Stimulated activated CD8-positive, alpha-beta memory T cell treated with anti-CD3 and anti-CD28 coated beads, Interleukin-4, amount 100 ng/mL, for 24 hours (primary cell): ENCODE measurements at regions not wholly inside any gene's neighbourhood (a gene's known extent, or its start where the extent isn't known, plus 50 kb on each side); places are given as distances from the start of the nearest gene placed in this dataset.

Experiments
- DNase-seq: peaks from one replicate; pipeline ENCODE4 v3.0.0-alpha.2; 2020; ENCODE audit warnings: low read depth

DNA sequence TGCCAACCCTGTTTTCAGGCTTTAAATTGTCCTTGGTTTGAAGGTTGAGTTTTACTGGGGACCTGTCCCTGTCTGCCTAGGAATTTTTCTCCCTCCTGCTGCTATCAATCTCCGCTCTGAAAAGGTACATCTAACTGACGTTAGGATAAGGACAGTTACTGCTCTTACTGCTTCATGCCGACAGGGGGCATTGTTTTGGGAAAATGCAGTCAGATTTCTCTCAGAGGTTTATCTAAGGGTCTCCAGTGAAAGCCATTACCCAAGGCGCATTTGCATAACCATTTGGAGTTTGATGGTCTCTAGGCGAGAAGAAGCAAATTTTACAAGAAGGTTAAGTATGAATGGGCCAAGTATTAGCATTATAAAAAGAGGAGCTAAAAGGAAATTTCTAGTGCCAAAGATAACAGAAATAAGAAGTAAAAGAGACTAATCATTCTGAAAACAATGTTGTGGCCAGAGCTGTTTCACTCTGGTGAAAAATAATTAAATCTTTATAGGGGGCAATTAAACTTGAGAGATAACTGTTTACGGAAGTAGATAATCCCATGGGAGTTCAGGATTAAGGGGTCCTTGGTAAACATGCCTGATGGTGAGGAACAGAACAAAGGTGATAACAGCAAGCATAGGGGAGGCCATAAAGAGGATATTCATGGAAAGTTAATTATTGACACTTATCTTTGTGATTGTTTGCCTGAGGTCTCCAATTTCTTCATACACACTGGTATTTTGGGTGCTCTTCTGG, 605.0 kb downstream of the MTRR start:
- no peak for DNase-seq

- DNase-seq: no peak
Observed at GRCh38 chr5:8474569-8474930, 605.6 kb downstream of the MTRR start.

- DNase-seq: no peak
Observed at GRCh38 chr5:8478326-8478725, 609.4 kb downstream of the MTRR start.

GRCh38 chr5:8481007-8481406, 612.1 kb downstream of the MTRR start:
- DNase-seq: no peak

- DNase-seq: no peak
Observed at GRCh38 chr5:8491254-8491653, 622.3 kb downstream of the MTRR start.

DNA sequence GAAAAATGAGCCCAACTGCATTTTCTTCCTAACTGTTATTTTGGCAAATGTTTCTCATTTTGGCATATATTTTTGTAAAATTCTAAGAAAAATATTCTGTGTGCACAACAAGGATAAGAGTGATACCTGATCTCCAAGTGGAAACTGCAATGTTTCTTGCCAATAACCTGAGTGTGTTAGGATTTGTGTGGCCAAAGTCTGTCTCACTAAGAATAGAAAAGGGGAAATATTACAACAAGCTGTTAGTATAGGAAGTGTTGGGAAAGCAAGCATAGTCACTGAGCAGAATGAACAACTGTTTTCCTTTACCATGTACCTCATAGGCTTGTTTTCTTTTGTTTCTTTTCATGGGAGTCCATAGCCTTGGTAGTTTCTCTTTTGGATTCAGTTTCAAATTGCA, 624.2 kb downstream of the MTRR start:
- no peak for DNase-seq

- no peak for DNase-seq
Observed at GRCh38 chr5:8500426-8500825, 631.5 kb downstream of the MTRR start.

- no peak for DNase-seq
Observed at GRCh38 chr5:8505196-8505595, 636.2 kb downstream of the MTRR start.

GRCh38 chr5:8508231-8508630, 639.3 kb downstream of the MTRR start:
- DNase-seq: no peak

- no peak for DNase-seq
Observed at GRCh38 chr5:8516356-8516755, 647.4 kb downstream of the MTRR start.

GRCh38 chr5:8517456-8517855, 648.5 kb downstream of the MTRR start:
- no peak for DNase-seq

GRCh38 chr5:8520917-8521316, 652.0 kb downstream of the MTRR start:
- DNase-seq: no peak

- DNase-seq: no peak
Observed at GRCh38 chr5:8521991-8522390, 653.0 kb downstream of the MTRR start.

- no peak for DNase-seq
Observed at GRCh38 chr5:8522646-8523045, 653.7 kb downstream of the MTRR start.

DNA sequence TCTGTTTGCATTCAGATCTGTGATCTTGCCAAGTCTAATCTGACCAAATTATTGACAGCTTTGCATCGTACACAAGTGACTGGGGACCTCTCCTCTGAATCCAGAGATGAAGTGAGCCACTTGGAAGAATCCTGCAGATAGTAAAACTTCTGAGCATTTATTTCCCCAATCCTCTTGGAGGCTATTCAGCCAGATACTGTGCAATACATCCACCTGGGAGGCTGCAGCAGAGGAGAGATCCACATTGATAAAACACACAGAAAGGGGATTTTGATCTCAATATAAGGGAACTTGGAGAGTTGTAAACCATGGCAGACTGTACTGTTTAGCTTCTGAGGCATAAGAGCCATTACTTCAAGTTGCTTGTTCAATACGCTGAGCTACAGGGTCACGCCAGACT, 654.6 kb downstream of the MTRR start:
- no peak for DNase-seq

DNA sequence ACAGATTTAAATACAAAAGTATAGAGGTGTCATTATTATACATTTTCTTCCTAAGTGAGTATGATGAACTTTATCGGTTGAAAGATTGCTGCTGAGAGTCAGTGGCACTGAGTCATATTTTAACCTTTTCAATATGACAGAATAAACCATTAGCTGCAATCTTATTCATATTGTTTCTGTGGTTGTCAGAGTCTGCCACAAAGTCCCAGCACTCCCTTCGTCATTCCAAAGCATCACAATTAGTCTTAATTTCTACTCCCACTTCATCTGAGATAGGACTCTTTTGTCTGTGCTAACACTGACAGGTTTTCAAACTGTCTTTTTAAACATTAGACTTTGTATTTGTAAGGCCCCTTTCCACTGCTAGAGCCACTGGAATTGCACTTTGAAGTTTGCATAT, 656.9 kb downstream of the MTRR start:
- no peak for DNase-seq

DNA sequence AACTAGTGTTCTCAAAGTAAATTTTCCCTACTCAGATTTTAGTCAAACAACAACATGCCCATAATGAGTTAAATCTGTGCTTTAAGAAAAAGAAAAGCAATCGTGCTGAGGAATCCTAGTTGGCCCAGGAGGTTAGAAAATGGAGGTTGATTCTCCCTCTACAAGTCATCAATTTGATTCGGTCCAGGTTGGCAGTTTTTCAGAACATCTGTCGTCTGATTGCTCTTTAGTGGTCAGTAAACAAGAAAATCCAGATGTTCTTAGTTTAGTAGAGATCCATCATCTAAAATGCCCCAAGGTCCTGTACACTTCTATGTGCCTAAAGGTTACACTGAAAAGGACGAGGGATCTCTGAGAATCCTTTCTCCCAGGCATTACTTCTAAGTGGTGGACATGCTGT, 659.2 kb downstream of the MTRR start:
- no peak for DNase-seq

DNA sequence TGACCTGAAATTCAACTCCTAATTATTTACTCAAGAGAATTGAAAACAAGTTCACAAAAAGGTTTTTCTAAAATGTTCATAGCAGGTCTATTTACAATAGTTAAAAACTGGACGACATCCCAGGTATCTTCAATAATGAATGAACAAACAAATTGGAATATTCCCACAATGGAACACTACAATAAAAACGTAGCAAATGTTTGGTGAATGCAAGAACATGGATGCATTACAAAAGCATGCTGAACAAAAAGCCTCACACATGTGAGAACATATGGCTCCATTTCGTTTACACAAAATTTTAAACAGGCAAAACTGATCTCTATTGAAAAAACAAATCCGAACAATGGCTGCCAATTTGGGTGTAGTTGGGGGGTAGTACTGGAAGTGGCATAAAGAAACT, 669.9 kb downstream of the MTRR start:
- no peak for DNase-seq

DNA sequence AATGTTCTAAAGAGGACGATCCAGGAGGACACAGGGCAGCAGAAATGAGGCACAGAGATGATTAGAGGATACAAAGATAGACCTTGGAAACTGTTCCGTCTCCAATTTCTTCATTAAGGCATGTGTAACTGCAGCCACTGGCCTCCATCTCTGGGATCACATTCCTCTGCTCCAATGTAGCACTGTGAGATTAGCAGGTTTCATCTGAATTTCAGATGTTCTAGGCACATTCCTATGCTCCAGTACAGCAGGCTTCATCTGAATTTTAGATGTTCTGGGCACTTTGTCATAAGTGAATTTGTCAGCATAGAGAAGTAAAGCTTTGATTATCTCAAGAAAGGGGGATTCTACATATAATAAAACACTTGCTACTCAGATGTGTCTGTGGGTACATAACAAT, 671.4 kb downstream of the MTRR start:
- DNase-seq: no peak

DNA sequence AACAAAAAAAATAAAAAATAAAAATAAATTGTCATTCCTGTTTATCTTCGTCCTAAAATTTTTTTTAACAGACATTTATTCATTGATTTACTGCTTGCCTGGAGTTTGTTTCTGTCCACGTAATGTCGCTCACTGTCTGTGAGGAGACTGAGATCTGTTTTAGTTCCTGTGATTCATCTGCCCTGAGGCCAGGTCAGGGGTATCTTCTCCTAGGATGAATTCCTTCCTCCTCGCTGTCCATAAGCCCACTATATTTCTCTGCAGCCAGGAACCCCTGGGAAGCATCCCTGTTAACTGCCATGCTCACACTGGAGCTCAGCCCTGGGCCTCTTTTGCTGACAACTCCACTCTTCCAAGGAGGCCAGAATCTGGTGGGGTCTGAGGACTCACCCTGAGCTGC, 682.0 kb downstream of the MTRR start:
- no peak for DNase-seq

GRCh38 chr5:8553364-8553763, 684.4 kb downstream of the MTRR start:
- DNase-seq: no peak

DNA sequence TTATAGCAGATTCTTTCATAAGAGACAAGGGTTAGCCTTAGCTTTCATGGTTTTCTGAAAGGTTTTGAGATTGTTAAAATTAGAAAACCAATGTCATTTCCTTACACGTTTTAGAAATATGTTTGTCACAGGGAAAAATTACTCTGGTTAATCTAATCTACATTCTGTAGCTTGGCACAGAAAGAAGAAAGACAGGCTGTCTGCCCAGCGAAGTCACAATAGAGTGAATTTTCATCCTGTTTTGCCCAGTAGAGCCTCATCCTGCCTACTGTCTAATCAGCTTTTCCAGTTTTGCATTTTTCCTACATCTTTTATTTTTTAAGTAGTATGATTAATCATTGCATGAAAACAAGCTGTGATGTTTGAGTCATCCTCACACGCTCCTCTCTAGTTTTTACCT, 688.8 kb downstream of the MTRR start:
- DNase-seq: no peak

DNA sequence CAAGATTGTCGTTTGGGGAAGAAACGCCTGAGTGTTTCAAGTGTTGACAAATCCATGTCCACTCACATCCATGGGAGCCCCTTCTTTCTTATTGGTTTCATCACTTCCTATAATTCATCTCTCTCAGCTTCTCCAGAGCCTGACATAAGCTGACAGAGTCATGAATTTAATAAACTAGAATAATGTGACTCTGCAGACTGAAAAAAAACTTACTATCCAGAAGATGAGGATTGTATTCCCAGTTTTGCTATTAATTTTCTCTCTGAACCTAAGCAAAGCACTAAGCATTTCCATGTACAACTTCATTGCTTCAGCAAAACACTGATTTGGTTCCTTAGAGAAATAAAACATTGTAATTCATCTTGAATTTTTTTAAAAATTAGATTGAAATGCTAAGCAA, 691.8 kb downstream of the MTRR start:
- no peak for DNase-seq

DNA sequence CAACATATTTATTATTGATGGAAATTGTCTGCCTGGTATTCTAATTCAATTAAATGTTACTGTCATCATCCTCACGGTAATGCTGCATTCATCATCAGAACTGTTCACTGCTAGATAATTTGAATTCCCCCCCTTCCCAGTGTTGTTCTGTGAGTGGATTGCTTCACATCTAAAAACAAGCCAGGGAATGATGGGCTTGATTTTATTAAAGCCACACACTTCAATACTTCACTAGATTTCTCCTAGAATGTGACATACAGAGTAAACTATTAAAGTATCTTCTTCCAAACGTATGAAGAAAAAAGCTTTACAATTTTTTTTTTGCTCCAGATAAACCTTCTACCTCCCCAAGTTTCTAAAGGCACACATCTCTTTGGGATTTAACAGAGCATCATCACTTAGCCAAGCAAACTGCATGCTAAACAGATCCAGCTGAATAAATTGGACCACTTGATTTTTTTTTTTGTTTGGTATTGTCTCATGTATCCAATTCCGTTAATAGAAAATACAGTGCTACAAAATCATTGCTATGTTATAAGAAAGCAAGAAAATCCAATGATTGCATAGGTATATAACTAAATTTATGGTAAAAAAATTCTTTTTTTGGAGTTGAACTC, 692.4 kb downstream of the MTRR start:
- no peak for DNase-seq
